Adrenal gland (tissue), 9 donors: ENCODE measurements at regions not wholly inside any gene's neighbourhood (a gene's known extent, or its start where the extent isn't known, plus 50 kb on each side); places are given as distances from the start of the nearest gene placed in this dataset.
"Not testable (repeated sequence)": the region's sequence is repeated elsewhere in the genome, so short reads cannot be mapped to it uniquely, and the experiment has no call there.

ENCODE experiments used
- DNase-seq, 7 donors: peaks; one replicate each; pipeline ENCODE4 v3.0.0-alpha.2; 2019 to 2020
- H3K27ac ChIP-seq, 5 donors: fragments of 200-600 bp; sonication (generic) in 4 of 5; 1 replicate in 3 of 5; 2 replicates in 2 of 5; pipeline versions ENCODE4 v1.5.1 to v1.8.0; 2016 to 2020; ENCODE audit warnings: mild to moderate bottlenecking in 1 of 5
- H3K27me3 ChIP-seq: fragments of 200-600 bp; 2 replicates; pipeline ENCODE4 v1.8.0; 2021
- H3K36me3 ChIP-seq, 2 donors: fragments of 200-600 bp; replicated peaks in 1 of 2; 1 replicate in 1 of 2; 2 replicates in 1 of 2; pipeline versions ENCODE4 v1.5.1 to v1.8.0; 2018 to 2022
- H3K4me1 ChIP-seq, 2 donors: fragments of 200-600 bp; replicated peaks in 1 of 2; 1 replicate in 1 of 2; 2 replicates in 1 of 2; pipeline versions ENCODE4 v1.5.1 to v1.8.0; 2018 to 2021
- H3K4me3 ChIP-seq, 4 donors: fragments of 200-600 bp; sonication (generic) in 3 of 4; one replicate each; pipeline ENCODE4 v1.5.1; 2016 to 2018
- H3K9me3 ChIP-seq, 3 donors: fragments of 200-600 bp; sonication (generic) in 1 of 3; replicated peaks in 1 of 3; 1 replicate in 2 of 3; 2 replicates in 1 of 3; pipeline versions ENCODE4 v1.5.1 to v1.8.0; 2016 to 2021
- CTCF ChIP-seq, 6 experiments: fragments of 450-650 bp in 4 of 6; fragments of 200-600 bp in 2 of 6; sonication (generic) in 1 of 6; IDR thresholded peaks; 1 replicate in 5 of 6; 2 replicates in 1 of 6; pipeline versions ENCODE4 v1.5.1 to v1.8.0; 2016 to 2021; ENCODE audit warnings: antibody characterized with exemption in 6 of 6, mild to moderate bottlenecking in 2 of 6, moderate library complexity in 1 of 6
- POLR2A ChIP-seq, 2 donors: fragments of 450-650 bp; IDR thresholded peaks; one replicate each; pipeline ENCODE4 v1.6.1; 2017; ENCODE audit warnings: antibody characterized with exemption in 2 of 2, mild to moderate bottlenecking in 2 of 2, moderate library complexity in 1 of 2
- WGBS, 4 donors: extraction: QIAGEN DNeasy Blood & Tissue Kit in 2 of 4; methylation state at CpG; one replicate each; pipeline versions ENCODE4 v1.1.5 to v1.1.7; 2013 to 2017; 5-methylcytosine and 5-hydroxymethylcytosine counted together
- intact Hi-C, 2 donors: fragments of 100-400 bp; cut with DNase I; formaldehyde crosslinking; loops; one replicate each; pipeline versions ENCODE4 v1.14.1 to v1.15.0; 2022 to 2023
- donor health status: healthy with polysubstance abuse.
- donor health status: Bipolar disorder and iron deficiency.
- donor health status: DM: yes; HTN: yes; CAD: no.
- donor health status: DM: no; HTN: no; CAD: no.
- donor health status: DM: no; HTN: no; CAD: no.

GRCh38 chr3:106485802-106486201 is 617.0 kb upstream of the CBLB start:
- Histone ChIP-seq H3K9me3 (no peaks in the 10 kb centered on the region), H3K36me3 (no peaks in the 10 kb centered on the region), H3K27me3 (no peaks in the 10 kb centered on the region), H3K4me3 (no peak overlapping the region), H3K4me1 (no peaks in the 10 kb centered on the region), H3K27ac (no peak overlapping the region)
- TF ChIP-seq POLR2A (IDR thresholded peaks at IDR 0.05) (no peak), CTCF (IDR thresholded peaks at IDR 0.05) (no peak)
- DNase-seq, result no peak
- intact Hi-C loops, result no loop called here
- whole genome bisulfite sequencing, 4 donors, result 55 to 68% (median 59%) methylated on average over 3 of the region's 3 CpGs

DNA sequence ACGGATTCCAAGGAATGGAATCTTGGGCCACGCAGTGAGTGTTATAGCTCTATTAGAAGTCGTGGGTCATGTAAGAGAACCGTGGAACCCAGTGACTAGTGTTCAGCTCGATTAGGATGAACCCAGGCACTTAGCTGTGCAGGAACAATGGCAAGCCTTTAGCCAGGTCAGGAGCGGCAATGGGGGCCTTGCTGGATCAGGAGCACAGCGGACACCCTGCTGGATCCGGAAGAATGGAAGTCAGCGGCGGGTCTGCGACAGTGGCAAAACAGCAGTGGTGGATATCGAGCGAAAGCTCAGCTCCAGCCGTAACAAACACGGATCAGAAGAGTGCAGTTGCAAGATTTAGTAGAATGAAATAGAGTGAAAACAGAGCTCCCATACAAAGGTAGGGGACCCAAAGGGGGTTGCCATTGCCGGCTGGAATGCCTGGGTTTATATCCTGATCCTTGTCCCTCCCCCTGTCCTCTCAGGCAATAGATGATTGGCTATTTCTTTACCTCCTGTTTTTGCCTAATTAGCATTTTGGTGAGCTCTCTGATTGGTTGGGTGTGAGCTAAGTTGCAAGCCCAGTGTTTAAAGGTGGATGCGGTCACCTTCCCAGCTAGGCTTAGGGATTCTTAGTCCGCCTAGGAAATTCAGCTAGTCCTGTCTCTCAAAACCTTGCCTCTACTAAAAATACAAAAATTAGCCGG is 618.3 kb upstream of the CBLB start:
- intact Hi-C loops, DNase-seq, H3K27me3 ChIP-seq, H3K9me3 ChIP-seq, H3K4me3 ChIP-seq, H3K36me3 ChIP-seq, H3K4me1 ChIP-seq, H3K27ac ChIP-seq: not testable (repeated sequence)
- WGBS, 4 donors, result 94 to 96% (median 95%) methylated on average over 19 of the region's 19 CpGs

- Histone ChIP-seq H3K27ac (no peak overlapping the region), H3K4me1 (no peaks in the 10 kb centered on the region), H3K36me3 (no peaks in the 10 kb centered on the region), H3K27me3 (no peaks in the 10 kb centered on the region), H3K9me3 (no peaks in the 10 kb centered on the region), H3K4me3 (no peak overlapping the region)
- intact Hi-C loops, result no loop called here
- TF ChIP-seq POLR2A (IDR thresholded peaks at IDR 0.05), result no peak
- TF ChIP-seq CTCF (IDR thresholded peaks at IDR 0.05), result no peak
- no peak for DNase-seq
- 73 to 82% (median 76%) methylated on average over 6 of the region's 6 CpGs for whole genome bisulfite sequencing, 4 donors
These were observed 619.5 kb upstream of the CBLB start for GRCh38 chr3:106488331-106488730.

- H3K4me3 ChIP-seq, result no peak overlapping the region
- no peak overlapping the region for H3K27ac ChIP-seq
- intact Hi-C loops, result no loop called here
These were observed 623.0 kb upstream of the CBLB start for GRCh38 chr3:106491796-106492195.

More at GRCh38 chr3:106491796-106492195, 623.0 kb upstream of the CBLB start:
- no peaks in the 10 kb centered on the region for H3K9me3 ChIP-seq
- no peaks in the 10 kb centered on the region for H3K36me3 ChIP-seq
- no peak for DNase-seq
- no peak for TF ChIP-seq POLR2A (IDR thresholded peaks at IDR 0.05)
- no peak for TF ChIP-seq CTCF (IDR thresholded peaks at IDR 0.05)
- H3K4me1 ChIP-seq, result no peaks in the 10 kb centered on the region
- H3K27me3 ChIP-seq, result no peaks in the 10 kb centered on the region
